T-helper 1 cell treated with Interleukin-12 subunit alpha and Interleukin-12 subunit beta and Interleukin-4 antibody, amounts not matched to agents 30 ng/mL and 1 ng/mL, for 36 hours (primary cell): ENCODE measurements at regions not wholly inside any gene's neighbourhood (a gene's known extent, or its start where the extent isn't known, plus 50 kb on each side); places are given as distances from the start of the nearest gene placed in this dataset.

ENCODE experiments used
- intact Hi-C: fragments of 100-400 bp; cut with micrococcal nuclease; formaldehyde crosslinking; loops from one replicate; pipeline ENCODE4 v1.15.1; 2024

GRCh38 chr3:161991901-161992540 is 495.4 kb downstream of the OTOL1 start:
- intact Hi-C loops, result no loop called here

GRCh38 chr3:161999846-162000245 is 503.2 kb downstream of the OTOL1 start:
- intact Hi-C loops, result no loop called here

GRCh38 chr3:162007722-162008121 is 511.1 kb downstream of the OTOL1 start:
- intact Hi-C loops, result no loop called here

GRCh38 chr3:162012633-162013032 is 516.0 kb downstream of the OTOL1 start:
- intact Hi-C loops, result no loop called here

- intact Hi-C loops, result no loop called here
Observed at GRCh38 chr3:162014284-162014683, 517.7 kb downstream of the OTOL1 start.

GRCh38 chr3:162015856-162016255 is 519.2 kb downstream of the OTOL1 start:
- intact Hi-C loops, result no loop called here

- intact Hi-C loops, result no loop called here
Observed at GRCh38 chr3:162019817-162020216, 523.2 kb downstream of the OTOL1 start.

GRCh38 chr3:162021206-162021605 is 524.6 kb downstream of the OTOL1 start:
- intact Hi-C loops, result no loop called here

GRCh38 chr3:162022911-162023310 is 526.3 kb downstream of the OTOL1 start:
- intact Hi-C loops, result no loop called here

GRCh38 chr3:162029736-162030135 is 533.1 kb downstream of the OTOL1 start:
- intact Hi-C loops, result no loop called here

- intact Hi-C loops, result no loop called here
Observed at GRCh38 chr3:162034368-162034767, 537.8 kb downstream of the OTOL1 start.

- intact Hi-C loops, result no loop called here
Observed at GRCh38 chr3:162041622-162042021, 545.0 kb downstream of the OTOL1 start.

GRCh38 chr3:162052636-162053035 is 556.0 kb downstream of the OTOL1 start:
- intact Hi-C loops, result no loop called here

- intact Hi-C loops, result no loop called here
Observed at GRCh38 chr3:162072656-162073164, 576.1 kb downstream of the OTOL1 start.

GRCh38 chr3:162073422-162073975 is 576.9 kb downstream of the OTOL1 start:
- intact Hi-C loops, result no loop called here

GRCh38 chr3:162077108-162077507 is 580.5 kb downstream of the OTOL1 start:
- intact Hi-C loops, result no loop called here

GRCh38 chr3:162082516-162082915 is 585.9 kb downstream of the OTOL1 start:
- intact Hi-C loops, result no loop called here

GRCh38 chr3:162087361-162087760 is 590.8 kb downstream of the OTOL1 start:
- intact Hi-C loops, result no loop called here

- intact Hi-C loops, result no loop called here
Observed at GRCh38 chr3:162092751-162093150, 596.1 kb downstream of the OTOL1 start.

- intact Hi-C loops, result no loop called here
Observed at GRCh38 chr3:162094301-162094700, 597.7 kb downstream of the OTOL1 start.

GRCh38 chr3:162096874-162097273 is 600.3 kb downstream of the OTOL1 start:
- intact Hi-C loops, result no loop called here

- intact Hi-C loops, result no loop called here
Observed at GRCh38 chr3:162103808-162104207, 607.2 kb downstream of the OTOL1 start.

GRCh38 chr3:162111861-162112260 is 615.3 kb downstream of the OTOL1 start:
- intact Hi-C loops, result no loop called here
